OCI-LY3 (cell line): ENCODE measurements at regions not wholly inside any gene's neighbourhood (a gene's known extent, or its start where the extent isn't known, plus 50 kb on each side); places are given as distances from the start of the nearest gene placed in this dataset.

ENCODE experiments used
- H2AFZ ChIP-seq: fragments of 200-600, 300-600 bp; shearing (Covaris generic); 2 replicates; pipeline ENCODE4 v1.6.0; 2014; ENCODE audit warnings: antibody characterized with exemption, low read depth, low read length
- H3K27ac ChIP-seq: fragments of 200-600, 300-600 bp; sonication (generic); 2 replicates; pipeline ENCODE4 v1.5.1; 2014; ENCODE audit warnings: mild to moderate bottlenecking, low read length, moderate library complexity, mixed read lengths
- H3K27me3 ChIP-seq: fragments of 200-600, 300-600 bp; sonication (generic); 2 replicates; pipeline ENCODE4 v1.6.1; 2014; ENCODE audit warnings: low read depth, low read length, mixed read lengths
- H3K36me3 ChIP-seq: fragments of 200-600, 300-600 bp; sonication (generic); replicated peaks from 2 replicates; pipeline ENCODE3; 2014; ENCODE audit warnings: low read depth, low read length, mixed read lengths
- H3K4me1 ChIP-seq: fragments of 300-600, 200-600 bp; sonication (generic); 2 replicates; pipeline ENCODE4 v1.6.1; 2014; ENCODE audit warnings: low read length, mixed read lengths
- H3K4me2 ChIP-seq: fragments of 200-600, 300-600 bp; sonication (generic); 2 replicates; pipeline ENCODE4 v1.6.1; 2014; ENCODE audit warnings: low read length, mixed read lengths
- H3K4me3 ChIP-seq: fragments of 300-600, 200-600 bp; sonication (generic); 2 replicates; pipeline ENCODE4 v1.5.1; 2014; ENCODE audit warnings: antibody characterized with exemption, mild to moderate bottlenecking, low read length, moderate library complexity
- H3K79me2 ChIP-seq: fragments of 300-600, 200-600 bp; shearing (Covaris generic); 2 replicates; pipeline ENCODE4 v1.6.1; 2014; ENCODE audit warnings: mild to moderate bottlenecking, low read length, mixed read lengths
- H3K9ac ChIP-seq: fragments of 300-600, 200-600 bp; shearing (Covaris generic); 2 replicates; pipeline ENCODE4 v1.6.0; 2014; ENCODE audit warnings: mild to moderate bottlenecking, low read length, moderate library complexity
- H3K9me3 ChIP-seq: fragments of 200-600, 300-600 bp; shearing (Covaris generic); 2 replicates; pipeline ENCODE4 v1.6.1; 2014; ENCODE audit warnings: low read length, mixed read lengths; ENCODE audit not compliant: insufficient read depth
- H4K20me1 ChIP-seq: fragments of 200-600, 300-600 bp; sonication (generic); 2 replicates; pipeline ENCODE4 v1.6.1; 2016; ENCODE audit warnings: low read length, mixed read lengths; ENCODE audit not compliant: insufficient read depth
- CTCF ChIP-seq: fragments of 200-600, 300-600 bp; sonication (generic); IDR thresholded peaks from 2 replicates; pipeline ENCODE4 v1.5.1; 2014; ENCODE audit warnings: antibody characterized with exemption, low read length, low read depth
- EZH2phosphoT487 ChIP-seq: fragments of 200-600 bp; shearing (Covaris generic); IDR thresholded peaks from 2 replicates; pipeline ENCODE4 v1.6.1; 2018; ENCODE audit warnings: antibody characterized with exemption, mixed run types, low read depth

- no peak overlapping the region for H3K4me3 ChIP-seq
- H3K27ac ChIP-seq = no peak overlapping the region
- no peak overlapping the region for H3K4me2 ChIP-seq
- no peaks in the 10 kb centered on the region for H3K79me2 ChIP-seq
- H3K4me1 ChIP-seq = no peaks in the 10 kb centered on the region
- no peak for TF ChIP-seq CTCF
- TF ChIP-seq EZH2phosphoT487 = no peak
- no peaks in the 10 kb centered on the region for H4K20me1 ChIP-seq
- H3K9me3 ChIP-seq = no peaks in the 10 kb centered on the region
- no peaks in the 10 kb centered on the region for H3K27me3 ChIP-seq
- no peak overlapping the region for H3K9ac ChIP-seq
- H3K36me3 ChIP-seq = no peaks in the 10 kb centered on the region
- no peak overlapping the region for H2AFZ ChIP-seq
Measured at GRCh38 chr10:71067098-71067740, 145.2 kb upstream of the UNC5B start.

- Histone ChIP-seq H3K9ac (no peak overlapping the region), H3K9me3 (no peaks in the 10 kb centered on the region), H3K4me3 (no peak overlapping the region), H3K79me2 (no peaks in the 10 kb centered on the region), H3K4me1 (no peaks in the 10 kb centered on the region), H4K20me1 (no peaks in the 10 kb centered on the region), H2AFZ (no peak overlapping the region), H3K27ac (no peak overlapping the region), H3K27me3 (no peaks in the 10 kb centered on the region), H3K36me3 (no peaks in the 10 kb centered on the region), H3K4me2 (no peak overlapping the region)
- no peak for TF ChIP-seq CTCF
- TF ChIP-seq EZH2phosphoT487 = no peak
Measured at GRCh38 chr10:71068861-71069271, 143.5 kb upstream of the UNC5B start.

- Histone ChIP-seq H3K9me3 (no peaks in the 10 kb centered on the region), H3K9ac (no peak overlapping the region), H3K27me3 (no peaks in the 10 kb centered on the region), H3K79me2 (no peaks in the 10 kb centered on the region), H3K4me1 (no peaks in the 10 kb centered on the region), H3K4me2 (no peak overlapping the region), H3K4me3 (no peak overlapping the region), H4K20me1 (no peaks in the 10 kb centered on the region), H2AFZ (no peak overlapping the region), H3K27ac (no peak overlapping the region), H3K36me3 (no peaks in the 10 kb centered on the region)
- TF ChIP-seq EZH2phosphoT487 = no peak
- no peak for TF ChIP-seq CTCF
Measured at GRCh38 chr10:71069909-71070666, 142.3 kb upstream of the UNC5B start.

- Histone ChIP-seq H2AFZ (no peak overlapping the region), H3K9ac (no peak overlapping the region), H3K79me2 (no peaks in the 10 kb centered on the region), H3K36me3 (no peaks in the 10 kb centered on the region), H3K27ac (no peak overlapping the region), H3K9me3 (no peaks in the 10 kb centered on the region), H4K20me1 (no peaks in the 10 kb centered on the region), H3K4me3 (no peak overlapping the region), H3K4me1 (no peaks in the 10 kb centered on the region), H3K4me2 (no peak overlapping the region), H3K27me3 (no peaks in the 10 kb centered on the region)
- TF ChIP-seq CTCF (no peak), EZH2phosphoT487 (no peak)
Measured at GRCh38 chr10:71070741-71071140, 141.6 kb upstream of the UNC5B start.
